ENCODE measurements at regions not wholly inside any gene's neighbourhood (a gene's known extent, or its start where the extent isn't known, plus 50 kb on each side); places are given as distances from the start of the nearest gene placed in this dataset.

- TF ChIP-seq CTCF (IDR thresholded peaks at IDR 0.05; ENCODE audit: low read depth, low read length) (no peak), POLR2A (IDR thresholded peaks at IDR 0.05; ENCODE audit: extremely low read depth, insufficient read length) (no peak), MAX (IDR thresholded peaks at IDR 0.05; ENCODE audit: low read depth, low read length) (no peak), MYC (IDR thresholded peaks at IDR 0.05; ENCODE audit: low read depth, low read length) (no peak)
Observed at GRCh38 chr6:90446164-90446563, 140.7 kb downstream of the MAP3K7 start.
